ENCODE measurements at regions not wholly inside any gene's neighbourhood (a gene's known extent, or its start where the extent isn't known, plus 50 kb on each side); places are given as distances from the start of the nearest gene placed in this dataset.
A peak's percentile ranks its signal among the peaks of the same experiment; 100 is the strongest.

- ATAC-seq: no peak
- CTCF ChIA-PET: no interaction called here
Observed at GRCh38 chr5:98168871-98169270, 604.6 kb upstream of the RGMB start.

GRCh38 chr5:98170994-98171393, 602.5 kb upstream of the RGMB start:
- H3K27me3 Mint-ChIP-seq (ENCODE audit: low read depth): no peaks in the 10 kb centered on the region
- TF ChIP-seq, protein P1, sequence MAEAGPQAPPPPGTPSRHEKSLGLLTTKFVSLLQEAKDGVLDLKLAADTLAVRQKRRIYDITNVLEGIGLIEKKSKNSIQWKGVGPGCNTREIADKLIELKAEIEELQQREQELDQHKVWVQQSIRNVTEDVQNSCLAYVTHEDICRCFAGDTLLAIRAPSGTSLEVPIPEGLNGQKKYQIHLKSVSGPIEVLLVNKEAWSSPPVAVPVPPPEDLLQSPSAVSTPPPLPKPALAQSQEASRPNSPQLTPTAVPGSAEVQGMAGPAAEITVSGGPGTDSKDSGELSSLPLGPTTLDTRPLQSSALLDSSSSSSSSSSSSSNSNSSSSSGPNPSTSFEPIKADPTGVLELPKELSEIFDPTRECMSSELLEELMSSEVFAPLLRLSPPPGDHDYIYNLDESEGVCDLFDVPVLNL (CRISPR knock-in tag; IDR thresholded peaks at IDR 0.05; ENCODE audit: borderline replicate concordance, low read depth): no peak
- no peak for TF ChIP-seq NR2C2 (CRISPR knock-in tag; IDR thresholded peaks at IDR 0.05)
- no peak for TF ChIP-seq ZNF281 (CRISPR knock-in tag; IDR thresholded peaks at IDR 0.05)
- TF ChIP-seq AFF4 (CRISPR knock-in tag; IDR thresholded peaks at IDR 0.05; ENCODE audit: borderline replicate concordance): no peak
- no peak for TF ChIP-seq MLX (CRISPR knock-in tag; IDR thresholded peaks at IDR 0.05)
- TF ChIP-seq ZBTB21 (CRISPR knock-in tag; IDR thresholded peaks at IDR 0.05; ENCODE audit: borderline replicate concordance): no peak
- TF ChIP-seq ZNF416 (CRISPR knock-in tag; IDR thresholded peaks at IDR 0.05): no peak
- no peak for TF ChIP-seq EMX1 (CRISPR knock-in tag; IDR thresholded peaks at IDR 0.05)
- TF ChIP-seq, protein P2, sequence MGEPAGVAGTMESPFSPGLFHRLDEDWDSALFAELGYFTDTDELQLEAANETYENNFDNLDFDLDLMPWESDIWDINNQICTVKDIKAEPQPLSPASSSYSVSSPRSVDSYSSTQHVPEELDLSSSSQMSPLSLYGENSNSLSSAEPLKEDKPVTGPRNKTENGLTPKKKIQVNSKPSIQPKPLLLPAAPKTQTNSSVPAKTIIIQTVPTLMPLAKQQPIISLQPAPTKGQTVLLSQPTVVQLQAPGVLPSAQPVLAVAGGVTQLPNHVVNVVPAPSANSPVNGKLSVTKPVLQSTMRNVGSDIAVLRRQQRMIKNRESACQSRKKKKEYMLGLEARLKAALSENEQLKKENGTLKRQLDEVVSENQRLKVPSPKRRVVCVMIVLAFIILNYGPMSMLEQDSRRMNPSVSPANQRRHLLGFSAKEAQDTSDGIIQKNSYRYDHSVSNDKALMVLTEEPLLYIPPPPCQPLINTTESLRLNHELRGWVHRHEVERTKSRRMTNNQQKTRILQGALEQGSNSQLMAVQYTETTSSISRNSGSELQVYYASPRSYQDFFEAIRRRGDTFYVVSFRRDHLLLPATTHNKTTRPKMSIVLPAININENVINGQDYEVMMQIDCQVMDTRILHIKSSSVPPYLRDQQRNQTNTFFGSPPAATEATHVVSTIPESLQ (CRISPR knock-in tag; IDR thresholded peaks at IDR 0.05): no peak
- no peak for TF ChIP-seq OVOL2 (CRISPR knock-in tag; IDR thresholded peaks at IDR 0.05; ENCODE audit: borderline replicate concordance)
- no peaks in the 10 kb centered on the region for H3K36me3 Mint-ChIP-seq
- no peak overlapping the region for H3K4me3 Mint-ChIP-seq
- no peaks in the 10 kb centered on the region for H3K9me3 Mint-ChIP-seq
- CTCF ChIA-PET: interaction anchor here (0.6 kb wide), 1 partner anchor 564 kb away, joined by 3 read pairs; no protein-coding TSS in a partner anchor
- no peak for DNase-seq (ENCODE audit: low spot score)
- H3K27ac Mint-ChIP-seq: no peak overlapping the region
- ATAC-seq: peak; percentile 58
- H3K4me1 Mint-ChIP-seq: peaks cover 3% of the 10 kb centered on the region; the same call in 1 of the 2 replicates
- POLR2A ChIA-PET: no interaction called here

More at GRCh38 chr5:98168871-98169270, 604.6 kb upstream of the RGMB start:
- no peak overlapping the region for H3K27ac Mint-ChIP-seq
- H3K4me3 Mint-ChIP-seq: no peak overlapping the region
- POLR2A ChIA-PET: no interaction called here
- no peaks in the 10 kb centered on the region for H3K36me3 Mint-ChIP-seq
- DNase-seq (ENCODE audit: low spot score): no peak
- H3K4me1 Mint-ChIP-seq: peaks cover 3% of the 10 kb centered on the region; the same call in 1 of the 2 replicates
- no peaks in the 10 kb centered on the region for H3K9me3 Mint-ChIP-seq
- H3K27me3 Mint-ChIP-seq (ENCODE audit: low read depth): no peaks in the 10 kb centered on the region
- TF ChIP-seq TEAD1 (CRISPR knock-in tag; IDR thresholded peaks at IDR 0.05): no peak
- TF ChIP-seq OVOL2 (CRISPR knock-in tag; IDR thresholded peaks at IDR 0.05; ENCODE audit: borderline replicate concordance): no peak

GRCh38 chr5:98173334-98173733, 600.1 kb upstream of the RGMB start:
- no peak for DNase-seq (ENCODE audit: low spot score)
- Mint-ChIP-seq H3K27me3 (ENCODE audit: low read depth) (no peaks in the 10 kb centered on the region), H3K9me3 (peaks cover 11% of the 10 kb centered on the region), H3K36me3 (peaks cover 3% of the 10 kb centered on the region; the same call in 1 of the 2 replicates), H3K4me1 (peaks cover 3% of the 10 kb centered on the region; the same call in 1 of the 2 replicates), H3K4me3 (no peak overlapping the region), H3K27ac (no peak overlapping the region)
- ChIA-PET CTCF (no interaction called here), POLR2A (no interaction called here)
- ATAC-seq: no peak
- TF ChIP-seq NFYB (CRISPR knock-in tag; conservative IDR thresholded peaks at IDR 0.05; ENCODE audit: low read depth): no peak
- no peak for TF ChIP-seq ZBTB21 (CRISPR knock-in tag; IDR thresholded peaks at IDR 0.05; ENCODE audit: borderline replicate concordance)
- no peak for TF ChIP-seq KAT7 (CRISPR knock-in tag; IDR thresholded peaks at IDR 0.05; ENCODE audit: borderline replicate concordance)
- TF ChIP-seq FOXP4 (CRISPR knock-in tag; IDR thresholded peaks at IDR 0.05): no peak
- no peak for TF ChIP-seq FOXK1 (CRISPR knock-in tag; IDR thresholded peaks at IDR 0.05)
- no peak for TF ChIP-seq ZNF317 (CRISPR knock-in tag; IDR thresholded peaks at IDR 0.05; ENCODE audit: borderline replicate concordance, low read depth)

Measured in WTC11 (cell line).